HG03108 (cell line): ENCODE measurements at regions not wholly inside any gene's neighbourhood (a gene's known extent, or its start where the extent isn't known, plus 50 kb on each side); places are given as distances from the start of the nearest gene placed in this dataset.

Experiments used
- ATAC-seq: cut with Tn5 transposase; IDR thresholded peaks from one replicate; pipeline ENCODE4 v1.9.1; 2021; ENCODE audit warnings: moderate library complexity; ENCODE audit not compliant: unreplicated experiment

DNA sequence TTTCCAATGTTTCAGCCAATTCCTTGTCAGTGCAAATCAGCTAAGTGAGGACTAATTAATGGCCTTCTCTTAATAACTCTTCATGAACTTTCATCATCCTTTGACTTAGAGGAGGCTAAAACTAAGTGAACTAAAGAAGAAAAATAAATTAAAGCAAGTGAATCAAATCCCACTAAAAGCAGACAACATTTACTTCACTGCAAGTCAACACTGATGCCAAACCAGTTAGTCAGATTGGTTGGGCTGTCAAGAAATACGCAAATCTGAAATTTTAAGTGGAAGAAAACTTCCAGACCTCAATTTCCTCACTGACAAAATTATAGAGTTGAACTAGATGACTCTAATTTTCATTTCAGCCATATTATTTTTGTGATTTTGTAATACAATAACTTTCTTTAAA, 137.2 kb upstream of the PRLR start:
- ATAC-seq: no peak

GRCh38 chr5:35365758-35366157, 135.5 kb upstream of the PRLR start:
- ATAC-seq: no peak

DNA sequence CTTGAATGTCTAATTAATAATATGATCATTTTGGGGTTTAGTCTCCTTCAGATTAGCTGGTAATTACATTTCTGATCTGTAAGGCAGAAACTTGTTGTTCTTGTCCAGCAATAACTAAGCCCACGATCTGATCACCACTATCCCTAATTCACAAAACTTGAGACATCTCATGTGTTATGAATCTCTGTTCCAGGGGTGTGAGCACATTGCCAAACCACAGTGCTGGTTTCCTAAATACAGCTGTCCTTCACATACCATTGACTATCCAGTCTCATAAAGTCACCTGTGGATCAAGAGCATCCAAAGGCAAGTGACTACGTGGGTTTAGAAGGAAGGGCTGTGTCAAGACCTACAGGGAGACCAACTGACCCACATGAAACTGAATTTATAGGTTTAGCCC, 134.1 kb upstream of the PRLR start:
- no peak for ATAC-seq

DNA sequence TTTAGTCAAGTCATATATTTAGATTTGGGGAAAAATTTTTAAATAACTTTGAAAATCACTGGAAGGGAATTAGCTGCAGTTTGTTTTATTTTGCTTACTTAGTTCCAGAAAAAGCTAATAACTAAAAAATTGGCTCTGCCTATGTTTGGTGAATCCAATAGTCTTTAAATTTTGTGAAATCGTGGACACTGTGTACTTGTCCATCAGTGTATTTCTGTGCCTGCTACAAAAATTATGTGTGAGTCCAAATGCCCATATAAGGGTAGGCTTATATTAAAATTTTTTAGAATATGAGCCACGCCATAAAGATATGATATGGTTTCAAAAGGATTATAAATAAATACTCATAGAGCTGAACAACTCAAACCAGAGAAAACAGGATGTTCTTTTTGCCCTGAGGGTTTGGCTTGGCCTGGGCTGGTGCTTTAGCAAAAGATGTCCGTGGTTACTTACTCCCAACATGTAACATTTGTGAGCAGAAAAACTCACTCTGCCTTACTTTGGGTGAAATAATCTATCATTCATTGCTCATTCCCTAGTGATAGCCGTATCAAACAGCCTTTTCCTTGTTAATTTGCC, 133.2 kb upstream of the PRLR start:
- ATAC-seq: no peak

DNA sequence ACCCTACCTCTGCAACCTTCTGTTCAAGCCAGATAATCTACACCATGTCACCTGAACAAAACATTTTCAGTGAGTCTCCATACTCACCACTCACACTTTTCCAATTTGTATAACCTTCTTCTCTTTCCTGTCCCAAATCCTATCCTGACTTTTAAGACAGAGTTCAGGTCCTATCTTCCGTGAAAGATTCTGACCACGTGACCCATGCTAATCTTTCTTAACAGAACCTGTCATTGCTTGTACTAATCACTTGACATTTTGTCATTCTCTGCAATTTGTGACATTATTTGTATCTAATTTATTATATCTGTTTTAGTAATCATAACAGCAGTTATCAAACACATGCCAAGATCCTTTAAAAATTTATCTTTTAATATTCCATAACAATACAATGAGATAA, 132.5 kb upstream of the PRLR start:
- ATAC-seq: no peak

GRCh38 chr5:35360671-35361070, 130.4 kb upstream of the PRLR start:
- ATAC-seq: no peak

GRCh38 chr5:35359859-35360258, 129.6 kb upstream of the PRLR start:
- ATAC-seq: no peak

- ATAC-seq: no peak
Measured at GRCh38 chr5:35357973-35358372, 127.7 kb upstream of the PRLR start.

GRCh38 chr5:35356725-35357124, 126.4 kb upstream of the PRLR start:
- no peak for ATAC-seq

DNA sequence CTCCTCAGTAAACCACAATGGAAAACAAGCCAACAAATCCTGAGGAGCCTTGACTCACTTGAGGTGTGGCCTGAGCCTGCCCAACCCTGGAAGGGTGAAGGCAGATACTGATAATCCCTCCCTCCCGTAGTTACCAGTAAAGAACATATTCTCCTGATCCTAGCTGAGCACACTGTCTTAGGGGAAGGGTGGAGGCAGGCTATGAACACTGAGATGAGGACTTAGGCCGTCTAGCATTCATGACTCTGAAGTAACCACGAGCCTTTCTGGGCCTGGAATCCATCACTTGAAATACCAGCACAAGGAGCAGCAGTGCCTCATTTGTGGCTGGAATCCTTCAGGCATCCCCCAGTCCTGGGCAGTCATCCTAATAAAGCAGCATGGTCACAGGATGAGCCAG, 124.5 kb upstream of the PRLR start:
- no peak for ATAC-seq

GRCh38 chr5:35345222-35345621, 114.9 kb upstream of the PRLR start:
- no peak for ATAC-seq

- no peak for ATAC-seq
Measured at GRCh38 chr5:35342664-35343063, 112.4 kb upstream of the PRLR start.

DNA sequence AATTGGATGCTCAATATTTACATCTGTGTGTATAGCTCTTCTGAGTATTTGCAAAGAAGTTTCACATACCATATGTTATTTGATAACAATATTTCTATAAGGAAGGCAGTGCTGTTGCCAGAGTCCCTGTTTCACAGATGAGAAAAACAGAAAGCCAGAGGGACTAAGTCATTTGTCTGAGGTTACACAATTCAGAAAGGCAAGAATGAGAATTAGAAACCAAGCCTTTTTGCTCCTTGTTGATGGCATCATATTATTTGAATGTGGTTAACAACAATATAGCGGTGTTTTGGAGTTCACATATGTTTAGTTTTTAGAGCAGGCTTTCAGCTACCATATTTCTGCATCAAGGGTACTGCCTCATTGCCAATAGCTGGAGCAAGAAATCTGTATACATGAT, 110.9 kb upstream of the PRLR start:
- no peak for ATAC-seq

DNA sequence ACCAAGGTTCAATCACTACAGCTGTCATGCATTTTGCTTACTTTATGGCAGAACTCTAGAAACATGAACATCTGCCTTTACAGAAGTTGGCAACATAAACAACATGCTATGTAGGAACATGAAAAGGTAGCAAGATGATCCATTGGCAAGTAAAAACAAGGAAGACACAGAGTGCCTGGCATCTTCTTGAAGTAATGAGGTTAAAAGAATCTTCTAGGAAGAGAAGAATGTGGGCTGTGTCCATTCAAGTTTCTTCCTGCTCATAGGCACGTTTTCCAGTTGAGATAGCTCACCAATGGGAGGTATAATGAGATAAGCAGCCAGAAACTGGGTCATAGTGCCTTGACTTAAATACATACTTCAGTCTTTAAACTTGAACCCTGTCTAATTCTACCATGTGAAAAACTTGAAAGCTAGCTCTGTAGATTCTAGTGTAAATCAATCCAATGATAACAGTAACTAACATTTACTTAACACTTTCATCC, 109.4 kb upstream of the PRLR start:
- ATAC-seq: no peak

- no peak for ATAC-seq
Measured at GRCh38 chr5:35339006-35339405, 108.7 kb upstream of the PRLR start.

DNA sequence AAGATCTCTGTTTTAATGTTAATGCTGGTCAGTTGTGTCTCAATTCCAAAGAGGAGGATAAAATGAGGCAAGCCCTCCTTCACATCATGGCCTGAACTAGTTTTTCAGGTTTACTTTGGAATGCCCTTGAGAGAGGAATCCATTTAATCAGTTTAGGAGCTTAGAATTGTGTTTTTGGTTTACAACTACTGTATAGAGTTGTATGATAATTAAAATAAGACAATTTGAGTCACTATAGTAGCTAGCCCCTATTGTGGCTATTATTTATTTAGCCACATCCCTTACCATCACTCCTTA, 107.8 kb upstream of the PRLR start:
- no peak for ATAC-seq

DNA sequence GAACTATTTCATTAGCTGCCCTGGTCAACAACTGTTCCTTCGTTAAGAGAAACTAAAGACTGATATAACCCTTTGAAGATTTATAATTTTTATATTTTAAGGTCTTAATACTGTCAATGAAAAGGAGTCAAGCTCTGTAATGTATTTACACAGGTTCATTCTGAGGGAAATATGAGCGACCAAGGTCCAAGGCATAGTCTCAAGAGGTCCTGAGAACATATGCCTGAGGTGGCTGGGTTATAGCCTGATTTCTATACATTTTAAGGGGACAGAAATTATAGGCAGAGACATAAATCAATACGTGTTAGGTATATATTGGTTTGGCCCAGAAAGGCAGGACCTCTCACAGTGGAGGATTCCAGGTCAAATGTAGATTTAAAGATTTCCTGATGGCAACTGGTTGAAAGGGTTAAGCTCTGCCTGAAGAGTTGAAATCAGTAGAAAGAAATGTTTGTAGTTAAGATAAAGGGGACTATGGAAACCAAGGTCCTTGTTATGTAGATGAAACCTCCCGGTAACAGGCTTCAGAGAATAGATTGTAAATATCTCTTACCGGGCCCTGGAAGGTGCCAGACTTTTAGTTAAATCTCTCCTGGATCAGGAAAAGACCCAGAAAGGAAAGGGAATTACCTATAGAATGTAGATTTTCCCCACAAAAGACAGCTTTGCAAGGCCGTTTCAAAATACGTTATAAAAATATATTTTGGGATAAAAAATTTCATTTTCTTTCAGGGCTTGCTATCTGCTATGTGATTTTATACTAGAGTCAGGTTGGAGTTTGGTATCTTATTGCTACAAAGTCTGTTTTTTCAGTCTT, 107.3 kb upstream of the PRLR start:
- ATAC-seq: no peak

- no peak for ATAC-seq
Measured at GRCh38 chr5:35336230-35336629, 105.9 kb upstream of the PRLR start.

GRCh38 chr5:35335752-35336151, 105.5 kb upstream of the PRLR start:
- ATAC-seq: no peak

DNA sequence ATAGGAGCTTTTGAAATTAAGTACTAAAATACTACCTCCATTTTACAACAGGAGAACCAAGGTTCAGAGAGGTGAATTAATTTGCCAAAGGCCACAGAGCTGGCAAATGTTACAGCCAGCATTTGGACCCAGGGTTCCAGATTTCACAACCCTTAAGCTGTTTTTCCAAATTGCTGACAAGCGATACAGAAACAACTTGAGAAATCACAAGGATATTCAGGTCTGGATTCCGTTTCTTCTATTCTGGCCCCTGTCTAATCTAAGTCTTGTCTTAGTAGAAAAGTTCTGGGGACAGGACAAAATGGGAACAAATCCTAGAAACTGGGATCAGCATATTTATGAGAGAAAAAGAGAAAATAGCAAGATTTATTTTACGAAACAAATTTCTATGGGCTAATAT, 103.1 kb upstream of the PRLR start:
- ATAC-seq: no peak

GRCh38 chr5:35331956-35332950, 102.0 kb upstream of the PRLR start:
- no peak for ATAC-seq

DNA sequence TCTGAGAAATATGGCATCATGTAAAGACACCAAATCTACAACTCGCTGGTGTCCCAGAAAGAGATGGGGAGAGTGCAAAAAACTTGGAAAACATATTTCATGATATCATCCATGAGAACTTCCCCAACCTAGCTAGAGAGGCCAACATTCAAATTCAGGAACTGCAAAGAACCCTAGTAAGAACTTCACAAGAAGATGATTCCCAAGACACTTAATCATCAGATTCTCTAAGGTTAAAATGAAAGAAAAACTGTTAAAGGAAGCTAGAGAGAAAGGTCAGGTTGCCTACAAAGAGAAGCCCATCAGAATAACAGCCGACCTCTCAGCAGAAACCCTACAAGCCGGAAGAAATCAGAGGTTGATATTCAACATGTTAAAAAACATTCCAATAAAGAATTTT, 95.5 kb upstream of the PRLR start:
- no peak for ATAC-seq
